Chondrocyte (in vitro differentiated cells): ENCODE measurements at regions not wholly inside any gene's neighbourhood (a gene's known extent, or its start where the extent isn't known, plus 50 kb on each side); places are given as distances from the start of the nearest gene placed in this dataset.

Experiments used
- DNase-seq: peaks from one replicate; pipeline ENCODE4 v3.0.0; 2021; ENCODE audit warnings: mixed read lengths, low spot score
- H3K27ac Mint-ChIP-seq: one replicate; pipeline ENCODE4 v1.8.0; 2021; ENCODE audit warnings: mild to moderate bottlenecking, moderate library complexity, mixed read lengths; ENCODE audit not compliant: unreplicated experiment
- H3K27me3 Mint-ChIP-seq: 2 replicates; pipeline ENCODE4 v1.8.0; 2021; ENCODE audit warnings: low read depth, mixed read lengths
- H3K36me3 Mint-ChIP-seq: 2 replicates; pipeline ENCODE4 v1.8.0; 2021; ENCODE audit warnings: low read depth, mixed read lengths
- H3K4me1 Mint-ChIP-seq: 2 replicates; pipeline ENCODE4 v1.8.0; 2021; ENCODE audit warnings: low read depth, mild to moderate bottlenecking, mixed read lengths
- H3K4me3 Mint-ChIP-seq: one replicate; pipeline ENCODE4 v1.8.0; 2021; ENCODE audit warnings: mild to moderate bottlenecking, moderate library complexity, mixed read lengths; ENCODE audit not compliant: unreplicated experiment
- H3K9me3 Mint-ChIP-seq: 2 replicates; pipeline ENCODE4 v1.8.0; 2021; ENCODE audit warnings: low read depth, mixed read lengths
- TF ChIP-seq, protein P1 (sequence below): fragments of 200-600 bp; sonication (generic); IDR thresholded peaks from 2 replicates; pipeline ENCODE4 v1.5.0; 2021; ENCODE audit warnings: antibody characterized with exemption, mild to moderate bottlenecking, moderate library complexity

DNA sequence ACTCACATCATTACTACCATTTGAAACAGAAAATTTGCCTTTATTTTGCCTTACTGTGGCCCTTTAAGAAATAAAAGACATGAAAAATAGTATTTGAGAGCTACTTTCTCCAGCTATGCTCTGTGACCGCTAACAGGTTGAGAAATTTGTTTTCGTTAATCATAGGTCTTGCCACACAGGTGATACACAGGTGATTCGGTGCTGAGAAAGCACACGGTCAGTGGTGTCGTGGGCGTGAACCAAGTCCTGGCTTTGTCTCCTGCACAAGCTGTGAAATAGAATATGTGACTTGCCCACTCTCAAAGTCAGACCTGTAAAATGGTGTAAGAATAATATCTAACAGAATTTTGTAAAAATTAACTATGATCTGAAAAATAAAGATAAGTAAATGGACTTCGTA is 155.3 kb upstream of the SLC39A10 start:
- no peaks in the 10 kb centered on the region for H3K36me3 Mint-ChIP-seq

DNA sequence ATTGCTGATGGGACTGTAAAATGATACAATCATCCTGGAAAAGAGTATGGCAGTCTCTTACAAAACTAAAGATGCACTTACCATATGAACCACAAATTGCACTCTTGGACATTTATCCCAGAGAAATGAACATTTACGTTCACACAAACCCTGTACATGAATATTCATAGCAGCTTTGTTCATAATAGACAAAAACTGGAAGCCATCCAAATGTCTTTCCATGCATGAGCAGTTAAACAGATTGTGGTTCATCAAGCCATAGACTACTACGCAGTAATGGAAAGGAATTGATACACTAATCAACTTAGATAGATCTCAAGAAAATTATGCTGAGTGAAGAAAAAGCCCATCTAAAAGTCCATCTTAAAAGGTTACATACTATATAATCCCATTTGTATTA is 156.1 kb upstream of the SLC39A10 start:
- Mint-ChIP-seq H3K27ac (no peak overlapping the region), H3K36me3 (no peaks in the 10 kb centered on the region), H3K27me3 (peaks cover 2% of the 10 kb centered on the region), H3K9me3 (no peaks in the 10 kb centered on the region), H3K4me3 (no peak overlapping the region), H3K4me1 (peaks cover 18% of the 10 kb centered on the region)
- TF ChIP-seq, protein P1, sequence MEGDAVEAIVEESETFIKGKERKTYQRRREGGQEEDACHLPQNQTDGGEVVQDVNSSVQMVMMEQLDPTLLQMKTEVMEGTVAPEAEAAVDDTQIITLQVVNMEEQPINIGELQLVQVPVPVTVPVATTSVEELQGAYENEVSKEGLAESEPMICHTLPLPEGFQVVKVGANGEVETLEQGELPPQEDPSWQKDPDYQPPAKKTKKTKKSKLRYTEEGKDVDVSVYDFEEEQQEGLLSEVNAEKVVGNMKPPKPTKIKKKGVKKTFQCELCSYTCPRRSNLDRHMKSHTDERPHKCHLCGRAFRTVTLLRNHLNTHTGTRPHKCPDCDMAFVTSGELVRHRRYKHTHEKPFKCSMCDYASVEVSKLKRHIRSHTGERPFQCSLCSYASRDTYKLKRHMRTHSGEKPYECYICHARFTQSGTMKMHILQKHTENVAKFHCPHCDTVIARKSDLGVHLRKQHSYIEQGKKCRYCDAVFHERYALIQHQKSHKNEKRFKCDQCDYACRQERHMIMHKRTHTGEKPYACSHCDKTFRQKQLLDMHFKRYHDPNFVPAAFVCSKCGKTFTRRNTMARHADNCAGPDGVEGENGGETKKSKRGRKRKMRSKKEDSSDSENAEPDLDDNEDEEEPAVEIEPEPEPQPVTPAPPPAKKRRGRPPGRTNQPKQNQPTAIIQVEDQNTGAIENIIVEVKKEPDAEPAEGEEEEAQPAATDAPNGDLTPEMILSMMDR = no peak
- DNase-seq = no peak

More for the DNA sequence above, 155.3 kb upstream of the SLC39A10 start:
- TF ChIP-seq, protein P1 = no peak
- Mint-ChIP-seq H3K27ac (no peak overlapping the region), H3K4me3 (no peak overlapping the region), H3K9me3 (no peaks in the 10 kb centered on the region), H3K4me1 (peaks cover 18% of the 10 kb centered on the region), H3K27me3 (no peaks in the 10 kb centered on the region)
- no peak for DNase-seq

DNA sequence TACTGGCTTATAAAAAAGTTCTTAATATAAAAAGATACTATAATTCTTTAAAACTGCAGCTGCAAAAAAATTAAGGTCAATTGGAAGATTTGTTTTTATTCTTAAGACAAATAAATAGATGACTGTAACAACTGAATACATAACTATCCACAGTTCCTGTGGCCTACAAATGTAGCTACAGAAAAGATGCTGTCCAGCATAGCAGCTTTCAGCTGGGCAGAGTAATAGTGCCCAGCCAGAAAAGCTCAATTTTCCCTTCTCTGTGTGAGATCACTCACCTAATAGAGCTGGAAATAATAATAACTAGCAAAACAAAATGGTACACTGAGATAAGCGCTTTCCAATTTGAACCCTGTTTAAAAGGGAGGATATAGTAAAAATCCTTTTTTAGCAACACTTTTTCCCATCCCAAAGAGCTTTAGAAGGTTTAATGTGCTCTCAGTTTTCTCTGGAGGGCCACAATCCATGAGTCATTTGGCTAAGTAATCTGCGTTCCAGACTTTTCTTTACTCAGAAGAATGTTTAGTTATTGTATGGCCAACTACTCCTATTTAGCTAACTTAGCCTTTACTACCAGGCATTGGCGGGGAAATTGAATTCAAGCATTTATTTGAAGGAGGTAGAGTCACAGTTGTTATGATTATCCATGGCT is 158.1 kb upstream of the SLC39A10 start:
- no peaks in the 10 kb centered on the region for H3K36me3 Mint-ChIP-seq
- peaks cover 7% of the 10 kb centered on the region for H3K27me3 Mint-ChIP-seq
- H3K9me3 Mint-ChIP-seq = no peaks in the 10 kb centered on the region
- peaks cover 18% of the 10 kb centered on the region for H3K4me1 Mint-ChIP-seq
- TF ChIP-seq, protein P1 = no peak
- peak overlapping the region; percentile 49 for H3K27ac Mint-ChIP-seq
- H3K4me3 Mint-ChIP-seq = no peak overlapping the region
- no peak for DNase-seq

DNA sequence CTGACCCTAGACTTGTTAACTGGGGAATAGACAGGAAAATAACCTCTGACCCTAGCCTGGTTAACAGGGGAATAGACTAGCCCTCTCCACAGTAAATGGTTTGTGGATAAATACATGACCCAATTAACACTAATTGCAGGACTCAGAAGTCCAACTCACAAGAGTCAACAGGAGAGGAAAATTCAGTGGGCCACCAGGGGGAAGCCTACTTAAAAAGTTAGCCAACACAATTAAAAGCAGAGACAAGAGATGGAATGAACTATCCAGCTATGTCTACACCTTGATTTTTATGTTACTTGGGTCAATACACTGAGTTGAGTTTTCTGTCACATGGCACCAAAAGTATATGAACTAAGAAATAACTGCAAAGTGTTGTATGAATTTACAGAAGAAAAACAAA is 158.8 kb upstream of the SLC39A10 start:
- H3K4me3 Mint-ChIP-seq = no peak overlapping the region
- TF ChIP-seq, protein P1 = peak; percentile 61
- peaks cover 18% of the 10 kb centered on the region for H3K4me1 Mint-ChIP-seq
- H3K9me3 Mint-ChIP-seq = no peaks in the 10 kb centered on the region
- H3K27me3 Mint-ChIP-seq = peaks cover 7% of the 10 kb centered on the region
- no peak for DNase-seq
- no peak overlapping the region for H3K27ac Mint-ChIP-seq
- no peaks in the 10 kb centered on the region for H3K36me3 Mint-ChIP-seq

DNA sequence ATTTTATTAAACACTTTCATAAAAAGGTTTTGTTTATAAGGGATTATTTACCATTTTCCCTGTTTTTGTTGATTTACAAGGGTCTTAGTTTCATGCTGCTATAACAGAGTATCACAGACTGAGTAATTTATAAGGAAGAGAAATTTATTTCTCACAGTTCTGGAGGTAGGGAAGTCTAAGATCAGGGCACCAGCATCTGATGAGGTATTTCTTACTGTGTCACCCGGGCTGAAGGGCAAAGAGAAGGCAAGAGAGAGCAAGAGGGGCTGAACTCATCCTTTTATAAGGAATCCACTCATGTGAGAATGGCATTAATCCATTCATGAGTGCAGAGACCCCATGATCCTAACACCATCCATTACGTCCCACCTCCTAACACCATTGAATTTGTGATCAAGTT is 160.0 kb upstream of the SLC39A10 start:
- H3K27ac Mint-ChIP-seq = no peak overlapping the region

More for the DNA sequence above, 160.0 kb upstream of the SLC39A10 start:
- H3K9me3 Mint-ChIP-seq = no peaks in the 10 kb centered on the region
- peaks cover 7% of the 10 kb centered on the region for H3K27me3 Mint-ChIP-seq
- no peaks in the 10 kb centered on the region for H3K36me3 Mint-ChIP-seq
- no peak for DNase-seq
- TF ChIP-seq, protein P1 = no peak
- H3K4me3 Mint-ChIP-seq = no peak overlapping the region
- H3K4me1 Mint-ChIP-seq = peaks cover 18% of the 10 kb centered on the region
